ENCODE measurements at regions not wholly inside any gene's neighbourhood (a gene's known extent, or its start where the extent isn't known, plus 50 kb on each side); places are given as distances from the start of the nearest gene placed in this dataset.
"Not testable (repeated sequence)": the region's sequence is repeated elsewhere in the genome, so short reads cannot be mapped to it uniquely, and the experiment has no call there.

DNA sequence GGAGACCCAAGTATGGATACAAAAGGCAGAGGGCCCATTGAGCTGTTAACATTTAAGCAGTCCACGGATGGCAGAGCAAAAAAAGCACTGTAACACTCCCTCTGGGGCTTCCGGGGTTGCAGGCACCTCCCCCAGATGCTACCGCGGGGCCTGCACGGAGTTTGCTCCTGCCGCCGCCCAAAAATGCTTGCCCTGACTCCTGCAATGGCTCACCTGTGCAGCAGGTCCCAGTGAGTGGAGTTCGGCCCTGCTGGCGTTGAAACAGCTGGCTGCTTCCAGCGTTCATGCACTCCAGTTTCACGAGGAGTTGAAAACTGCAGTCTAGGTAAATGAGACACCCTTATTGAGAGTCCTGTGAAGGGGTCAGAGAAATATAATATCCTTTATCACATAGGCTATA, 832.8 kb downstream of the NCAM2 start:
- ATAC-seq (no peak), DNase-seq (no peak)
- Mint-ChIP-seq H3K4me1 (no peaks in the 10 kb centered on the region), H3K4me3 (no peak overlapping the region), H3K27me3 (no peaks in the 10 kb centered on the region), H3K36me3 (no peaks in the 10 kb centered on the region), H3K9me3 (ENCODE audit: low read depth) (peaks cover 6% of the 10 kb centered on the region), H3K27ac (no peak overlapping the region)
- CTCF ChIA-PET = no interaction called here

DNA sequence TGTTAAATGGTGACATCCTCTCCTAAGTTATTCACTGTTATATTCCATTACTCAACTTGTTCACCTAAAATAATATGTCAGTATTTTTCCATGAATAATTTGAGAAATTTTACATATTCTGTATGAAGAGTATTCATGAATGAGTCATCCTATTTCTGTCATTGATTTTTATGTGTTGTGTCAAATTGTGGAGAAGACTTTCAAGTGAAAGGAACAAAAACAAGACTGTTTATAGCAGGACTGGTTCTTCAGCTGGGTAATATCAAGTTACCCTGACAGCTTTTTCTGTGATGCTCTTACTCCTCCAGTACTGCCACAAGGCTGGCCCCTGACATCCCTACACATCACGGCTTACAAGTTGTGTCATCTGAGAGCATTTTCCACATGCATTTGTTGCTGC, 847.7 kb downstream of the NCAM2 start:
- CTCF ChIA-PET = no interaction called here
- no peak for DNase-seq
- Mint-ChIP-seq H3K36me3 (no peaks in the 10 kb centered on the region), H3K9me3 (ENCODE audit: low read depth) (peaks cover 15% of the 10 kb centered on the region), H3K27me3 (no peaks in the 10 kb centered on the region), H3K4me1 (no peaks in the 10 kb centered on the region), H3K4me3 (no peak overlapping the region), H3K27ac (no peak overlapping the region)
- no peak for ATAC-seq

DNA sequence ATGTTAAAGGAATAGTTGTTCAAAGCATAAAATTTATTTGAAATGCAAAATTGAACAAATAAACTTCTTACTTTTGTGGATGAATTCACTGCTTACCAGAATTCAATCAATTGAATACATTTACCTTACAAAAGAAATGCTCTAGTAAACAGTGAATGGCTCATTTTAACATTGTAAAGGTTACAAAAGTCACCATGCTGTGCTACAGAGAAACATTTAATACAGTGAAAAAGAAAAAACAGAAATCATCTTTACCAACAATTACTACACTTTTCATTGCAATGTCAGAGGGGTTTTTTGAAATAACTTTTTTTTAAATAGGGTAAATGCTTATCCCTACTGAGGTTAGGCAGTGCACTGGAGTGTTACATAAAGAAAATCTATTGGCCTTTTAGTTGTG, 853.0 kb downstream of the NCAM2 start:
- no peaks in the 10 kb centered on the region for H3K36me3 Mint-ChIP-seq
- no peak overlapping the region for H3K27ac Mint-ChIP-seq
- H3K4me1 Mint-ChIP-seq = no peaks in the 10 kb centered on the region
- ATAC-seq = no peak
- no peaks in the 10 kb centered on the region for H3K27me3 Mint-ChIP-seq
- CTCF ChIA-PET = no interaction called here
- H3K9me3 Mint-ChIP-seq (ENCODE audit: low read depth) = peaks cover 8% of the 10 kb centered on the region
- no peak for DNase-seq
- no peak overlapping the region for H3K4me3 Mint-ChIP-seq

DNA sequence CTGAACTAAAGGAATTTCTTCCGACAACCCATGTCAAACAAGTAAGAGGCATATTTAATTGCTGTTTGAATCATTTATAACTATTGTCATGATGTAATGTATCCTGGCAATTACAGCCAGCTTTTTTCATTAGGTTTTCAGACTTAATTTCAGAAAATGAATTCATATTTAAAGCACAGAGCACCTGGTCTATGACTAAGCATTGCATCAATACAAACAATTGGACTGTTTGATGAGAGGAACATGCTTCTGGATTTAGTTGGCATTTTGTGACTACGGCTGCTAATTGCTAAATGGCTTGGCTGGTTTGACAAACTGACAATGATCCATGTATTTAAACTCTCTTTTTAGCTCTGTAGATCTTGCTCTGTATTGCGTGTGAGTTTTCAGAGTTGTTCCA, 853.4 kb downstream of the NCAM2 start:
- H3K36me3 Mint-ChIP-seq = no peaks in the 10 kb centered on the region
- no peak overlapping the region for H3K27ac Mint-ChIP-seq
- peaks cover 8% of the 10 kb centered on the region for H3K9me3 Mint-ChIP-seq (ENCODE audit: low read depth)
- H3K27me3 Mint-ChIP-seq = no peaks in the 10 kb centered on the region
- ATAC-seq = no peak
- DNase-seq = no peak
- no peak overlapping the region for H3K4me3 Mint-ChIP-seq
- H3K4me1 Mint-ChIP-seq = no peaks in the 10 kb centered on the region
- CTCF ChIA-PET = no interaction called here

DNA sequence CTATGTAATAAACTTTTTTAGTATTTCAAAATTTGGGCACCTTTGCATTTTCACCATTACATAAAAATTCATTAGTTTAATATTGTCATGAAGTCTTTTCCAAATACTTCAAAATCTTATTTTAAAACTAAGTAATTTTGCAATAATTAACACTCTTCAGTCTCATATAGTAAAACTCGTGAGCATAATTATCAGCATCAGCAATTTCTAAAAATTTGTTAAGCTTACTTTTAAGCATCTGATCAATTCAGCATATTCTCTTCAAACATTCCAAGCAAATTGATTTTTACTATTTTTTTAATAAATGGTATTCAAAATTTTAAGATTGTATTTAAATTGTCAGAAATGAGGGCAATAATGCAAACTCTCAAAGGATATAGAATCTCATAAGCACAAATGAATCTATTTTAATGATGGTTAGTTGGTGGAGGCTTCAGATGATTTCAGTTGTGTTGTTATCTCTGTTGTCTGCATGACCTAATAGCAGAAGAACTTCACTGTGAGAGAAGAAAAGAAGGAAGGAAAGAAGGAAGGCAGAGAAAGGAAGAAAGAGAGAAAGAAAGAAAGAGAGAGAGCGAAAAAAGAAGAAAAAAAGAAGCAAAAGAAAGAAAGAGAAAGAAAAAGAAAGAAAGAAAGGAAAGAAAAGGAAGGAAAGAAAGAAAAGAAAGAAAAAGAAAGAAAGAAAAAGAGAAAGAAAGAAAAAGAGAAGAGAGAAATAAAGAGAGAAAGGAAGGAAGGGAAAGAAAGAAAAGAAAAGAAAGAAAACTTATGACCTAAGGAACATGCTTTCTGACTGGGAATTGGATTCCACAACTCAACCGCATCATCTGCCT, 860.5 kb downstream of the NCAM2 start:
- H3K36me3 Mint-ChIP-seq = no peaks in the 10 kb centered on the region
- ATAC-seq (no peak), DNase-seq (no peak)
- no peak overlapping the region for H3K27ac Mint-ChIP-seq
- H3K4me3 Mint-ChIP-seq = no peak overlapping the region
- CTCF ChIA-PET = no interaction called here
- H3K4me1 Mint-ChIP-seq = no peaks in the 10 kb centered on the region
- H3K9me3 Mint-ChIP-seq (ENCODE audit: low read depth) = peaks cover 10% of the 10 kb centered on the region
- no peaks in the 10 kb centered on the region for H3K27me3 Mint-ChIP-seq

DNA sequence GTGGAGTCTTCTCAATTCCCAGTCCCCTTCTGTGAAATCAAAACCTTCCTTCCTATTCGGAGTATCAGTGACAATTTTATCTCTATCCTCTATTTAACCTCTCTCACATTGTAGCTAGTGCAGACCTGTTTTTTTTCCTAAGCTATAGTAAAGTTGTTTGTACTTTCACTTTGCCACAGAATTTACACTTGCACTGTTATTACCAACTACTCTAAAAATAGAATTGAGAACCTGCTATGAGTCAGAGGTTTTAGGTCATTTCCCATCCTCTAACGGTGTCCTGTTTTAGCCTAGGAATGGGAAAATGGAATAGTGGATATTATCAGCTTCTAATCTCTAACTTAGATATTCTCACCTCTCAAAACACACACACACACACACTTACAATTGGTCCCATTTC, 862.7 kb downstream of the NCAM2 start:
- no peaks in the 10 kb centered on the region for H3K27me3 Mint-ChIP-seq
- CTCF ChIA-PET = no interaction called here

DNA sequence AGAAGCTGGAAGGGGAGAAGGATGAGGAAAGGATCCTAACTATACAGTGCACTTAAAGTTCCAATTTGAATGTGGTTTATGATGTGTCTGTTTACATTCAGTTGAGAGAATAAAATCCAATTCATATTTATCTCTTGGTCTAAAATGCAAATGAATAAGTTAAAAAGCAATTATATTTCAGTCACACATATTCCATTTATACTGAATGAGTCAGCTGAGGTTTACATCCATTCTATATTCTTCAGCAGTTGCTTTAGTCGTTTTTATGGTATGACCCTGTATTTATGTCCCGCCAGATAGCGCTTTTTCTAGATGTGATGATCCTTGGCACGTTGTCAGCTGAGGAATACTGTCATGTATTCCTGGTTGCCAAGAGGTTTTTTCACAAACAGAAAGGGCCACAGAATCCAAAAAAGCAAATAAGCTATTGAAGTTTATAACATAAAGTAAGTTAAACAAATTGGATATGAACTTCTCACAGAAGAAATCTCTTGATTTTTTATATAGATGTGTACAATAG, 866.2 kb downstream of the NCAM2 start:
- no peak overlapping the region for H3K27ac Mint-ChIP-seq
- H3K4me3 Mint-ChIP-seq = no peak overlapping the region
- DNase-seq = no peak
- no peaks in the 10 kb centered on the region for H3K36me3 Mint-ChIP-seq
- no peak for ATAC-seq
- H3K27me3 Mint-ChIP-seq = no peaks in the 10 kb centered on the region
- H3K9me3 Mint-ChIP-seq (ENCODE audit: low read depth) = peaks cover 11% of the 10 kb centered on the region
- no peaks in the 10 kb centered on the region for H3K4me1 Mint-ChIP-seq
- CTCF ChIA-PET = no interaction called here

More for the DNA sequence above, 862.7 kb downstream of the NCAM2 start:
- Mint-ChIP-seq H3K9me3 (ENCODE audit: low read depth) (peaks cover 10% of the 10 kb centered on the region), H3K27ac (no peak overlapping the region), H3K4me1 (no peaks in the 10 kb centered on the region), H3K36me3 (no peaks in the 10 kb centered on the region), H3K4me3 (no peak overlapping the region)
- ATAC-seq (no peak), DNase-seq (no peak)

DNA sequence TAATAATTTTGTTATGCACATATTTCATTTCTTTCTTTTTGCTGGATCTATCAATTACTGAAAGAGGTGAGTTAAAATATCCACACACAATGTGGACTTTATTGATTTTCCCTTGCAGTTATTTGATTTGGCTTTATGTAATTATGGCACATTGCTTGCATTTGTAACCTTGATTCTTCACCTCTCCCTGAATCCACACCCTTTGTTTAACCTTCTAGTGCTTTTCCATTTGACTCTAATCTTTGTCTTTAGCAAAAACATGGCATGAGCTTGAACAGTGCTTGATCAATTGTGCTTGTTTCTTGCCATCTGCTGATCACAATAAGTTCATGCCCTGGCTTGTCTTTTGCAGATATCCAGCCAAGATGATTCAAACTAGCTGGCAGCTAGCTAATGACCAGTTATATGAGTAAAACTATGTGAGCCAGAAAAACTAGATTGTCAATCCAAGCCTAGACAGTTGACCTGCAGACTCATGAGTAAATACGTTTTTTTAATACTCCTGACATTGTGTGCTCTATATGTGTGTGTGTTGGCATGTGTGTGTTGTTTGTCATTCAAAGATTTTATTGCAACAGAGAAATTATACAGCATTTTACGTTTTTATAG, 899.2 kb downstream of the NCAM2 start:
- Mint-ChIP-seq H3K9me3 (ENCODE audit: low read depth) (peaks cover 20% of the 10 kb centered on the region), H3K27me3 (no peaks in the 10 kb centered on the region), H3K4me3 (no peak overlapping the region), H3K27ac (no peak overlapping the region), H3K4me1 (no peaks in the 10 kb centered on the region), H3K36me3 (peaks cover 2% of the 10 kb centered on the region)
- no peak for ATAC-seq
- CTCF ChIA-PET = no interaction called here
- no peak for DNase-seq

DNA sequence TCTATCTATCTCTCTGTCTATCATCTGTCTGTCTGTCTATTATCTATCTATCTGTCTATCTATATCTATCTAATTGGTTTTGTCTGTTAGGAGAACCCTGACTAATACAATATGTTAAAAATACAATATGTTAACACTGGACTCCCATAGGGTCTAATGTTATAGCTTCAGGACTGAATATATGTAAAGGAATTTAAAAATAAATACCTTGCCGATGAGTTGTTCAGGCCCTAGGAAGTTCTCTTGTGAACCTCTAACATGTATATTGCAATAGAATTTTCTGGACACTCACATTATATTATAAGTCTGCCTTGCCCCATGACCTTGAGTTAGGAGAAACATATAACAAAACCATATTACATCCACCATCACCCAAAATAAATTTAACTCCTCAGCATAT, 900.6 kb downstream of the NCAM2 start:
- Mint-ChIP-seq H3K9me3 (ENCODE audit: low read depth) (peaks cover 15% of the 10 kb centered on the region), H3K27ac (no peak overlapping the region), H3K4me3 (no peak overlapping the region), H3K27me3 (no peaks in the 10 kb centered on the region), H3K36me3 (peaks cover 2% of the 10 kb centered on the region), H3K4me1 (no peaks in the 10 kb centered on the region)
- DNase-seq (no peak), ATAC-seq (no peak)
- CTCF ChIA-PET = no interaction called here

DNA sequence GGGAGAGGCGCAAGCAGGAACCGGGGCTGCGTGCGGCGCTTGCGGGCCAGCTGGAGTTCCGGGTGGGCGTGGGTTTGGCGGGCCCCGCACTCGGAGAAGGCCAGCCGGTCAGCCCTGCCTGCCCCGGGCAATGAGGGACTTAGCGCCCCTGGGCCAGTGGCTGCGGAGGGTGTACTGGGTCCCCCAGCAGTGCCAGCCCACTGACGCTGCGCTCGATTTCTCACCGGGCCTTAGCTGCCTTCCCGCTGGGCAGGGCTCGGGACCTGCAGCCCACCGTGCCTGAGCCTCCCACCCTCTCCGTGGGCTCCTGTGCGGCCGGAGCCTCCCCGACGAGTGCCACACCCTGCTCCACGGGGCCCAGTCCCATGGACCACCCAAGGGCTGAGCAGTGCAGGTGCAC, 904.2 kb downstream of the NCAM2 start:
- DNase-seq; H3K4me3 Mint-ChIP-seq; H3K27me3 Mint-ChIP-seq; H3K4me1 Mint-ChIP-seq; H3K36me3 Mint-ChIP-seq; H3K9me3 Mint-ChIP-seq (ENCODE audit: low read depth); H3K27ac Mint-ChIP-seq; CTCF ChIA-PET; ATAC-seq: not testable (repeated sequence)

DNA sequence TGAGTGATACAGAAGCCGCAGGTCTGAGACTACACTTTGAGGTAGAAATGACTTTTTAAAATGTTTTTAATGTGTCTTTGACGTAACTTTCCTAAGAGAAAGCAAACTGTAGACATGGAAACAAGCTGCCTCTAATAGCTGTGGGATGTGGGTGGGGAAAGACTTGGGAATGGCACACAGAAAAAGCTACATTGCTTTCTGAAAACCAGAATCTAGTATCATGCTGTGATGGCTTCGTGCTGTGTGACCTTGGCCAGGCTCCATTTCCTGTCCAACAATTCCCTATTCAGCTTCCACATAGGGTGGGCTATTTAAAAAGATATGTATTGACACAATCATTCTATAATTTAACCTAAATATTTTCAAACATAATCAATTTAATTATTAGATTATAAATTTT, 909.1 kb downstream of the NCAM2 start:
- CTCF ChIA-PET = no interaction called here
- H3K9me3 Mint-ChIP-seq (ENCODE audit: low read depth) = peaks cover 6% of the 10 kb centered on the region
- DNase-seq = no peak
- H3K36me3 Mint-ChIP-seq = no peaks in the 10 kb centered on the region
- no peaks in the 10 kb centered on the region for H3K4me1 Mint-ChIP-seq
- H3K27me3 Mint-ChIP-seq = no peaks in the 10 kb centered on the region
- no peak for ATAC-seq
- H3K4me3 Mint-ChIP-seq = no peak overlapping the region
- H3K27ac Mint-ChIP-seq = no peak overlapping the region

DNA sequence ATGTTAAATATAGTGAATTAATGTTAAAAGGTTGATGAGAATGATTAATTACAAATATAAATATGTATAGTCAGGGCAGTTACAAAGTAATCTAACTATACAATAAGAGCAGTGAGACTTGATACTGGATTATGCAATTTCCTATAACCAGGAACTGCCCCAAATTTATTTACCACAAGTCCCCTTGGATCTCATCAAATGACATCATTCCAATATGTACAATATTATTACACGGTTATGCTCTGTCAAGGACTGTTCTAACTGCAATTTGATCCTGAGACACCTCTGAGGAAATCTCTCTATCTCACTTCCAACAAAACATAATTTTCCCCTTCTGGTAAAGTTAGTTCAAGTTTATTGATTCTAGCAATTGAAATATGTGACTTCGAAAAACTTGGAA, 917.6 kb downstream of the NCAM2 start:
- no peak for DNase-seq
- CTCF ChIA-PET = no interaction called here
- Mint-ChIP-seq H3K27me3 (no peaks in the 10 kb centered on the region), H3K4me3 (no peak overlapping the region), H3K36me3 (no peaks in the 10 kb centered on the region), H3K9me3 (ENCODE audit: low read depth) (peaks cover 5% of the 10 kb centered on the region), H3K4me1 (no peaks in the 10 kb centered on the region), H3K27ac (no peak overlapping the region)
- no peak for ATAC-seq

DNA sequence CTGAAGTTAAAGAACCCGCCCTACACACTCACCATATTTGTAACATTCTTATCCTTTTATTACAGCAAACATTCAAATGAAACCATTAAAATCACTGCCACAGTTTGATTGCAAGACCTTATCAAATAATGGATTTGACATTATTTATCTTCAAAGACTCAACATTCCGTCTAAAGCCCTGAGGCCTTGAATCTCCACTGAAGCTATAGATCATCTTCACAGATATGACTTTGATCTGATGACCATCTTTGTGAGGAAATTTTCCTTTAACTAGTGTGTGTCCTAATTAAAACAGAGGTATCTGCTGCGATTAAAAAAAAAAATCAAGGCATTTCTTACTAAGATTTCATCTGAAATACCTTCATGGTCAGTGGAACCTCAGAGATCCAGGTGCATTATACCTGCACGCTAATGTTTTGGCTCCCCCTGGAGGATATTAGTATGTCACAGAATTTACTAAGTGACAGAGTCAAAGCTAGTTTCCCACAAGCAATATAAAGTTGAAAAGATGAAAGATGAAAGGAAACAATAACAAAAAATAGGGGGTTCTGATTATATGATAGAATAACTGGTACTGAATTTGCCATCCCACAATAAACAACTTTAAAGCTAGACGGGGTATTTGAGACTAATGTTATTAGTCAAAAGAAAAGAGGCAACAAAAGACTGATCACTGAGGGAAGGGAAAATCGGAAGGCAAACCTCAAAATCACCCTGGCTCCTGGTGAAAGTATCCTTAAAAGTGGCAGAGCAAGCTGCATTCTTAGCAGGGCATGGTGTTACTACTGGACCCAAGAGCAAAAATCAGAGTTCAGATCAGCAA, 923.4 kb downstream of the NCAM2 start:
- DNase-seq (no peak), ATAC-seq (no peak)
- no peaks in the 10 kb centered on the region for H3K4me1 Mint-ChIP-seq
- H3K36me3 Mint-ChIP-seq = no peaks in the 10 kb centered on the region
- CTCF ChIA-PET = no interaction called here
- no peaks in the 10 kb centered on the region for H3K27me3 Mint-ChIP-seq
- H3K27ac Mint-ChIP-seq = no peak overlapping the region
- H3K9me3 Mint-ChIP-seq (ENCODE audit: low read depth) = no peaks in the 10 kb centered on the region
- no peak overlapping the region for H3K4me3 Mint-ChIP-seq

DNA sequence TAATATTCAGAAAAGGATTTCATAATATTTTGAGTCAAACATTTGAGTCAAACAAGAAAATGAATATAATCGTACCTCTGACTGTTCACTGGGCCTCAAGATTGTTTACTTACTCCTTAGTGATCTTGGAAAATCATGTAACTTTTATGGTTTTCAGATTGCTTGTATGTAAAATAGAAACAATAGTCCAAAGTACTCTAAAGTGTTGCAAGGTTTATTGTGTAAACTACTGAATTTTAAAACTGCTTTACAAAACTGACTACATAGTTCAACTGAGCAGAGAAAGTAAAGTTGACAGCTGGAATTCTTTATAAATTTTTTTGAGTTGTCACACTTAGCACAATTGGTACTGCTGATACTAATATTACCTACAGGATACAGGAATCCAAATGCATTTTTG, 931.0 kb downstream of the NCAM2 start:
- Mint-ChIP-seq H3K36me3 (no peaks in the 10 kb centered on the region), H3K27me3 (no peaks in the 10 kb centered on the region), H3K27ac (no peak overlapping the region), H3K4me3 (no peak overlapping the region), H3K9me3 (ENCODE audit: low read depth) (peaks cover 2% of the 10 kb centered on the region), H3K4me1 (no peaks in the 10 kb centered on the region)
- CTCF ChIA-PET = no interaction called here
- DNase-seq (no peak), ATAC-seq (no peak)

Data from activated CD8-positive, alpha-beta memory T cell treated with anti-CD3 and anti-CD28 coated beads, Interleukin-2, amount 10 ng/mL, durations not matched to agents 7 days and 5 days (primary cell).